ENCODE measurements at regions not wholly inside any gene's neighbourhood (a gene's known extent, or its start where the extent isn't known, plus 50 kb on each side); places are given as distances from the start of the nearest gene placed in this dataset.
"Not testable (repeated sequence)": the region's sequence is repeated elsewhere in the genome, so short reads cannot be mapped to it uniquely, and the experiment has no call there.

- DNase-seq (ENCODE audit: low spot score) = peak; percentile 8
Measured at GRCh38 chr16:23013484-23013883, 135.8 kb downstream of the USP31 start.

GRCh38 chr16:23009075-23009474, 140.2 kb downstream of the USP31 start:
- DNase-seq (ENCODE audit: low spot score) = no peak

GRCh38 chr16:23008041-23008440, 141.2 kb downstream of the USP31 start:
- no peak for DNase-seq (ENCODE audit: low spot score)

GRCh38 chr16:23006380-23006779, 142.9 kb downstream of the USP31 start:
- no peak for DNase-seq (ENCODE audit: low spot score)

GRCh38 chr16:23005951-23006350, 143.3 kb downstream of the USP31 start:
- no peak for DNase-seq (ENCODE audit: low spot score)

- no peak for DNase-seq (ENCODE audit: low spot score)
Measured at GRCh38 chr16:22989598-22989997, 159.7 kb downstream of the USP31 start.

GRCh38 chr16:22983614-22984013, 165.6 kb downstream of the USP31 start:
- DNase-seq (ENCODE audit: low spot score) = no peak

GRCh38 chr16:22980514-22980913, 166.6 kb downstream of the HS3ST2 start:
- DNase-seq (ENCODE audit: low spot score) = not testable (repeated sequence)

- peak; percentile 8 for DNase-seq (ENCODE audit: low spot score)
Measured at GRCh38 chr16:22979038-22979437, 165.1 kb downstream of the HS3ST2 start.

GRCh38 chr16:22977294-22977697, 163.3 kb downstream of the HS3ST2 start:
- DNase-seq (ENCODE audit: low spot score) = peak; percentile 35

- DNase-seq (ENCODE audit: low spot score) = no peak
Measured at GRCh38 chr16:22973522-22973921, 159.6 kb downstream of the HS3ST2 start.

GRCh38 chr16:22971346-22971924, 157.5 kb downstream of the HS3ST2 start:
- DNase-seq (ENCODE audit: low spot score) = no peak

- DNase-seq (ENCODE audit: low spot score) = peak; percentile 2
Measured at GRCh38 chr16:22970209-22970865, 156.4 kb downstream of the HS3ST2 start.

GRCh38 chr16:22969567-22969966, 155.6 kb downstream of the HS3ST2 start:
- no peak for DNase-seq (ENCODE audit: low spot score)

- DNase-seq (ENCODE audit: low spot score) = no peak
Measured at GRCh38 chr16:22968931-22969330, 155.0 kb downstream of the HS3ST2 start.

GRCh38 chr16:22967521-22968095, 153.6 kb downstream of the HS3ST2 start:
- DNase-seq (ENCODE audit: low spot score) = no peak

All from Ammon's horn (tissue), 1 donor.